AG04449 (cell line): ENCODE measurements at regions not wholly inside any gene's neighbourhood (a gene's known extent, or its start where the extent isn't known, plus 50 kb on each side); places are given as distances from the start of the nearest gene placed in this dataset.
A peak's percentile ranks its signal among the peaks of the same experiment; 100 is the strongest.
"Not testable (repeated sequence)": the region's sequence is repeated elsewhere in the genome, so short reads cannot be mapped to it uniquely, and the experiment has no call there.

Source experiments
- CTCF ChIA-PET: fragments of 350-600 bp; formaldehyde crosslinking; extraction: SDS; loops from one replicate; lab custom pipeline; 2021; ENCODE audit warnings: antibody characterized with exemption; lab: Yijun Ruan, JAX
- POLR2A ChIA-PET: fragments of 400-600, 350-600 bp; formaldehyde crosslinking; extraction: SDS; loops from one replicate; lab custom pipeline; 2020; ENCODE audit warnings: antibody characterized with exemption, inconsistent platforms; lab: Yijun Ruan, JAX
- DNase-seq: peaks from one replicate; pipeline ENCODE4 v3.0.0-alpha.2; 2010; ENCODE audit warnings: low read depth, low spot score
- H3K4me3 ChIP-seq: 2 replicates; pipeline ENCODE4 v1.5.1; 2011; ENCODE audit warnings: low read depth, mild to moderate bottlenecking, control low read depth, low read length
- CTCF ChIP-seq: IDR thresholded peaks from one replicate; pipeline ENCODE4 v1.5.1; 2011; ENCODE audit warnings: mild to moderate bottlenecking, moderate library complexity, low read length, control low read depth, inconsistent platforms; ENCODE audit not compliant: insufficient read depth; ENCODE audit errors: missing control alignments

DNA sequence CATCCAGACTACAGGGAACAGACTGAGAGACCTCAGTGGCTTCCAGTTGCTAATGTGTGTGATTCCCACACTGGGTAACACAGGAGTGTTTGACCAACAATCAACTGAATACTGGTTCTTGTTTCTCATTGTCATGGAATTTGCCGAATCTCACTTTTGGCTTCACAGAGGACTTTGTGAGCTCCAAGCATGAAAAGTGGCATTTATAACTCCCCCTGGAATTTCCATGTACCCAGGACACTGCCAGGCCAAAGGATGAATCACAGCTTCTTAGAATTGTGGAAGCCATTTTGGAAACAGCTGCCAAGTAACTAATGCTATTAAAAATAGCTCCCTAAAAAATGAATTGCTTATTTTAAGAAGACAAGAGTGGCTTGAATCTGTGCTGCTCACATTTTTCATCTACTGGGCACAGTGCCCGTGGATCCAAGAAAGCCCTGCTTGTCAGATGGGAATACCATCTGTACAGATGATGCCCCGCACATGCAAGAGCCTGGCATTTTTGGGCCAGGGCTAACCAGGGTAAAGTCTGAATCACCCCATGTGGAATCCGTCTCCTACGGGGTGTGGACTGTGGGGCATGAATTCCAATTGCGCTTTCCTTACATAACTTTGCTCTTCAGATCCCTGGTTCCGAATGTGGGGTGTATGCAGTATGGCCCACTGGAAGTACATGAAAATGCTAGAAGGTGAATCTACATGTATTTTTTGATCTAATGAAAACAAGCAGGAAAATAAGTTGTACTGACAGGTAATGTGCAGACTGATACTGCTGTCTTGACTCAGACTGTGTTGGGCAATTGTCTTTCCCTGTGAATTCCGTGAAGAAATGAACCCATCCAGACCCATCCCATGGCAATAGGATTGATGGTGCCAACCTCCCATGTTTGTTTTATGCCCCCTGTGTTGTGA lies 487.3 kb downstream of the SIPA1L2 start:
- H3K4me3 ChIP-seq = no peak overlapping the region
- POLR2A ChIA-PET = interaction anchor here (0.9 kb wide), 1 partner anchor 32 kb away, joined by 3 read pairs; no protein-coding TSS in a partner anchor
- DNase-seq = peak; percentile 77
- CTCF ChIA-PET = no interaction called here
- TF ChIP-seq CTCF = no peak

DNA sequence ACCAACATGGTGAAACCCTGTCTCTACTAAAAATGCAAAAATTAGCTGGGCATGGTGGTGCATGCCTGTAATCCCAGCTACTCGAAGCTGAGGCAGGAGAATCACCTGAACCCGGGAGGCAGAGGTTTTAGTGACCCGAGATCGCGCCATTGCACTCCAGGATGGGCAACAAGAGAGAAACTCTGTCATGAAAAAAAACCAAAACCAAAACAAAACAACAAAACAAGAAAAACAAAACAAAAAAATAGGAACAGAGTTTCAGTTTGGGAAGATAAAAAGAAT lies 488.8 kb downstream of the SIPA1L2 start:
- POLR2A ChIA-PET, H3K4me3 ChIP-seq, DNase-seq, CTCF ChIA-PET: not testable (repeated sequence)

DNA sequence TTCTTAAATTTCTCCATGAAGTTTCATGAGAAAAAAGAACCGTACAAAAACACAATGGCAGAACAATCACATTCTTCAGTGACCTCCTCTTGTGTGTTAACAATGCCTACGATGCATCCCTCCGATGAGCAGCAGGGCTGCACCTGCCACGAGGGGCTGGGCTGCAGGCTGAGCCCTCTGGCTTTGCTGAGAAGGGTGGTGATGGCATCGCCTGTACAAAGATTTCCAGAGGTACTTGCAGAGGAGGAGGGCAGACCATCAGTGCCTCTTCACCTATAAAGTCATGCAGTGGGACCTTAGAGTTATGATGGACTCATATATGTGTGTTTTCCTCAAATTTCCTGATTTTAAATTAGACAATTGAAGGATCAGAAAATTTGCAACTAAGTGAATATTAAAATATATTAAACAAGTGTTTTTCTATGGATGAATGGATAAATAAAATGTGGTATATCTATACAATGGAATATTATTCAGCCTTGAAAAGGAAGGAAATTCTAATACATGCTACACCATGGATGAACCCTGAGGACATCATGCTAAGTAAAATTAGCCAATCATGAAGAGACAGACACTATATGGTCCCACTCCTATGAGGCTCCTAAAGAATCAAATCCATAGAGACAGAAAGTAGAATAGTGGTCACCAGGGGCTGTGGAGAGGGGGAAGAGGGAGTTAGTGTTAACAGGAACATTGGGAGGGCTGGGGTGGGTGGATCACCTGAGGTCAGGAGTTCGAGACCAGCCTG lies 489.3 kb downstream of the SIPA1L2 start:
- ChIA-PET POLR2A (no interaction called here), CTCF (no interaction called here)
- DNase-seq = no peak
- no peak for TF ChIP-seq CTCF
- H3K4me3 ChIP-seq = no peak overlapping the region

GRCh38 chr1:232139444-232139843 lies 490.5 kb downstream of the SIPA1L2 start:
- no peak for DNase-seq
- no peak overlapping the region for H3K4me3 ChIP-seq
- TF ChIP-seq CTCF = no peak
- CTCF ChIA-PET = no interaction called here
- POLR2A ChIA-PET = no interaction called here

DNA sequence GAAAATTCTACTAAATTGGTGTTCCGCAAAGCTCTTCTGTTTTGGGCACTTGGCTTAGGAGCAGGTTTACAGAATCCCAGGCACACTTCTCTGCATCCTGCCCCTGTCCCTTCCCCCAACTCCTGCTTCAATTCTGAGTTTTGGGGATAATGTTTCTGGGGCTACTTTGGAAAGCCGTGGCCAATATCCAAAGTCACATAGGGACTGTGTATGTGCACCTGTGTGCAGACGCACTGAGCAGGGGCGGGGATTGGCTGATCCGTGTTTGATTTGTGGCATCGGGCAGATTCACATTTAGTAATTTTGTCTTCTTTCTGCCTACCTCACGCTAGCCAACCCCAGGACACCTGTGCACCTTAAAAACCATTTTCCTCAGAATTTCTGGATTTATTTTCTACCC lies 491.9 kb downstream of the SIPA1L2 start:
- ChIA-PET POLR2A (no interaction called here), CTCF (no interaction called here)
- TF ChIP-seq CTCF = no peak

GRCh38 chr1:232137066-232137465 lies 492.9 kb downstream of the SIPA1L2 start:
- H3K4me3 ChIP-seq = no peak overlapping the region
- CTCF ChIA-PET = no interaction called here
- no peak for DNase-seq
- TF ChIP-seq CTCF = no peak
- POLR2A ChIA-PET = no interaction called here

More for the DNA sequence above, 491.9 kb downstream of the SIPA1L2 start:
- DNase-seq = no peak
- H3K4me3 ChIP-seq = no peak overlapping the region
